Chondrocyte (in vitro differentiated cells): ENCODE measurements at regions not wholly inside any gene's neighbourhood (a gene's known extent, or its start where the extent isn't known, plus 50 kb on each side); places are given as distances from the start of the nearest gene placed in this dataset.

Experiments
- DNase-seq: peaks from one replicate; pipeline ENCODE4 v3.0.0; 2021; ENCODE audit warnings: mixed read lengths, low spot score
- H3K27ac Mint-ChIP-seq: one replicate; pipeline ENCODE4 v1.8.0; 2021; ENCODE audit warnings: mild to moderate bottlenecking, moderate library complexity, mixed read lengths; ENCODE audit not compliant: unreplicated experiment
- H3K27me3 Mint-ChIP-seq: 2 replicates; pipeline ENCODE4 v1.8.0; 2021; ENCODE audit warnings: low read depth, mixed read lengths
- H3K36me3 Mint-ChIP-seq: 2 replicates; pipeline ENCODE4 v1.8.0; 2021; ENCODE audit warnings: low read depth, mixed read lengths
- H3K4me1 Mint-ChIP-seq: 2 replicates; pipeline ENCODE4 v1.8.0; 2021; ENCODE audit warnings: low read depth, mild to moderate bottlenecking, mixed read lengths
- H3K4me3 Mint-ChIP-seq: one replicate; pipeline ENCODE4 v1.8.0; 2021; ENCODE audit warnings: mild to moderate bottlenecking, moderate library complexity, mixed read lengths; ENCODE audit not compliant: unreplicated experiment
- H3K9me3 Mint-ChIP-seq: 2 replicates; pipeline ENCODE4 v1.8.0; 2021; ENCODE audit warnings: low read depth, mixed read lengths
- CTCF ChIP-seq: fragments of 200-600 bp; sonication (generic); IDR thresholded peaks from 2 replicates; pipeline ENCODE4 v1.5.0; 2021; ENCODE audit warnings: antibody characterized with exemption, mild to moderate bottlenecking, moderate library complexity

- Mint-ChIP-seq H3K27ac (no peak overlapping the region), H3K4me3 (no peak overlapping the region), H3K27me3 (no peaks in the 10 kb centered on the region), H3K4me1 (peaks cover 18% of the 10 kb centered on the region), H3K9me3 (no peaks in the 10 kb centered on the region), H3K36me3 (no peaks in the 10 kb centered on the region)
- no peak for DNase-seq
- TF ChIP-seq CTCF = no peak
Observed at GRCh38 chr3:46130631-46131310, 77.3 kb downstream of the CCR1 start.

GRCh38 chr3:46129588-46130272, 78.4 kb downstream of the CCR1 start:
- H3K9me3 Mint-ChIP-seq = no peaks in the 10 kb centered on the region
- H3K27ac Mint-ChIP-seq = no peak overlapping the region
- H3K27me3 Mint-ChIP-seq = no peaks in the 10 kb centered on the region
- H3K4me3 Mint-ChIP-seq = no peak overlapping the region
- no peak for TF ChIP-seq CTCF
- peaks cover 18% of the 10 kb centered on the region for H3K4me1 Mint-ChIP-seq
- no peaks in the 10 kb centered on the region for H3K36me3 Mint-ChIP-seq
- DNase-seq = no peak

GRCh38 chr3:46127503-46127902, 80.6 kb downstream of the CCR1 start:
- Mint-ChIP-seq H3K4me1 (peaks cover 18% of the 10 kb centered on the region), H3K4me3 (no peak overlapping the region), H3K36me3 (no peaks in the 10 kb centered on the region), H3K9me3 (no peaks in the 10 kb centered on the region), H3K27ac (peak overlapping the region; percentile 79), H3K27me3 (no peaks in the 10 kb centered on the region)
- TF ChIP-seq CTCF = no peak
- no peak for DNase-seq

- Mint-ChIP-seq H3K4me3 (no peak overlapping the region), H3K27ac (no peak overlapping the region), H3K4me1 (peaks cover 18% of the 10 kb centered on the region), H3K9me3 (no peaks in the 10 kb centered on the region), H3K27me3 (peaks cover 2% of the 10 kb centered on the region), H3K36me3 (no peaks in the 10 kb centered on the region)
- DNase-seq = no peak
- TF ChIP-seq CTCF = no peak
Observed at GRCh38 chr3:46124216-46125177, 83.6 kb downstream of the CCR1 start.

GRCh38 chr3:46123646-46124045, 84.5 kb downstream of the CCR1 start:
- no peaks in the 10 kb centered on the region for H3K36me3 Mint-ChIP-seq
- H3K4me3 Mint-ChIP-seq = no peak overlapping the region
- H3K9me3 Mint-ChIP-seq = no peaks in the 10 kb centered on the region
- DNase-seq = no peak
- H3K27me3 Mint-ChIP-seq = peaks cover 2% of the 10 kb centered on the region
- peaks cover 18% of the 10 kb centered on the region for H3K4me1 Mint-ChIP-seq
- TF ChIP-seq CTCF = no peak
- no peak overlapping the region for H3K27ac Mint-ChIP-seq
